Neural crest cell (in vitro differentiated cells): ENCODE measurements at regions not wholly inside any gene's neighbourhood (a gene's known extent, or its start where the extent isn't known, plus 50 kb on each side); places are given as distances from the start of the nearest gene placed in this dataset.

Experiments
- DNase-seq: peaks from one replicate; pipeline ENCODE4 v3.0.0; 2021; ENCODE audit warnings: low read depth, mixed read lengths, low spot score
- H3K27ac Mint-ChIP-seq: one replicate; pipeline ENCODE4 v1.8.0; 2021; ENCODE audit warnings: mild to moderate bottlenecking, mixed read lengths; ENCODE audit not compliant: unreplicated experiment
- H3K27me3 Mint-ChIP-seq: 2 replicates; pipeline ENCODE4 v1.8.0; 2021; ENCODE audit warnings: low read depth, mild to moderate bottlenecking, mixed read lengths
- H3K36me3 Mint-ChIP-seq: 2 replicates; pipeline ENCODE4 v1.8.0; 2021; ENCODE audit warnings: low read depth, mild to moderate bottlenecking, mixed read lengths
- H3K4me1 Mint-ChIP-seq: 2 replicates; pipeline ENCODE4 v1.8.0; 2021; ENCODE audit warnings: mixed read lengths
- H3K4me3 Mint-ChIP-seq: one replicate; pipeline ENCODE4 v1.8.0; 2021; ENCODE audit warnings: mild to moderate bottlenecking, mixed read lengths
- H3K9me3 Mint-ChIP-seq: 2 replicates; pipeline ENCODE4 v1.8.0; 2021; ENCODE audit warnings: mixed read lengths
- CTCF ChIP-seq: fragments of 200-600 bp; sonication (generic); conservative IDR thresholded peaks from 2 replicates; pipeline ENCODE4 v1.5.0; 2021; ENCODE audit warnings: antibody characterized with exemption, mild to moderate bottlenecking

DNA sequence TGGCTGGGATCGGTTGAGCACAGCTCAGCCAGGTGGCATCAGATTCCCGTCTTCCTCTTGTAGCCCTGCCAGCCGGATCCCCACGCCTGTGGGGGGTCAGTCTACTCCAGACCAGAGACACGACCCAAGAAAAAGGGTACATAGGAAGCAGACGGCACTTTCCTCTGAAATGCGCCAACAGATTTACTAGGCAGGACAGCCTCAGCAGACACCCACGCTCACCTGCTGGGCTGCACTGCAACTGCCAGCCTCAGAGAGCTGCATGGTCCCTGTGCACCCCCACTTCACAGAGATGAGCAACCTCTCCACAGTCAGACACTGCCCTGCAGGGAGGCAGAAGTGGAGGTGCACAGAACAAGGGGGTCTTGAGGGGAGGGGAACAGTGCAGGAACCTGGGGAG lies 75.7 kb upstream of the OTOS start:
- Mint-ChIP-seq H3K36me3 (no peaks in the 10 kb centered on the region), H3K4me1 (peaks cover 15% of the 10 kb centered on the region), H3K4me3 (no peak overlapping the region), H3K27ac (no peak overlapping the region), H3K27me3 (peaks cover 4% of the 10 kb centered on the region), H3K9me3 (no peaks in the 10 kb centered on the region)
- TF ChIP-seq CTCF: no peak
- DNase-seq: no peak

DNA sequence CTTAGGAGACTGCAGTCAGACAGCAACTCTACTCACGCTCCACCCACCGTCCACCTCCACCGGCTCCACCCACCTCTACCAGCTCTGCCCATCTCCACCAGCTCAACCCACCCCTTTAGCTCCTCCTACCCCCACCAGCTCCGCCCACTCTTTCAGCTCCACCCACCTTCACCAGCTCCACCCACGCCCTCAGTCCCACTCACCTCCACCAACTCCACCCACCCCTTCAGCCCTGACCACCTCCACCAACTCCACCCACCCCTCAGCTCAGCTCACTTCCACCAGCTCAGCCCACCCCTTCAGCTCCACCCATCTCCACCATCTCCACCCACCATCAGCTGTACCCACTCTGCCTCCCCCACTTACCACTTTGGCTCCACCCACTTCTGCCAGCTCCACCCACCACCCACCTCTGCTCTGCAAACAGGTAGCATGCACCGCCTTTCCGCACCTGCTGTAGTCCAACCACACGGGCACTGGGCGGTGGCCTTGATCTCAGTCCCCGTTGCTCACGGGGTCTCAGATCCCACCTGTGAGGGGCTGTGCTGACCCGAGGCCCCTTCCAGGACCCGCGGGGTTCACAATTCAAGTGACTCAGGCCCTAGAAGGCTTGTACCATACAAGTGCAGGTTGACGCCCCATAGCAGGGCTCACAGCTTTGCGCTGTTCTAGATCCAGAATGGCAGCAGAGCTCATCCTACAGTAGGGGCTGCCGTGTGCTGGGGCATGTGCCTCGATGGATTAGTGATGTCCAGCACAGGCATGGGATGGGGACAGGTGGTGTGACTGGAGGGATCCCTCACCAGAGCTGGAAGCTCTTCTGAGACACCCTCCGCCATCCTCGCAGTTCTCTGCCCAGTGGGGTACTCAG lies 77.2 kb upstream of the OTOS start:
- Mint-ChIP-seq H3K27me3 (peaks cover 4% of the 10 kb centered on the region), H3K9me3 (no peaks in the 10 kb centered on the region), H3K4me3 (no peak overlapping the region), H3K27ac (no peak overlapping the region), H3K4me1 (peaks cover 15% of the 10 kb centered on the region), H3K36me3 (no peaks in the 10 kb centered on the region)
- no peak for TF ChIP-seq CTCF
- DNase-seq: no peak

DNA sequence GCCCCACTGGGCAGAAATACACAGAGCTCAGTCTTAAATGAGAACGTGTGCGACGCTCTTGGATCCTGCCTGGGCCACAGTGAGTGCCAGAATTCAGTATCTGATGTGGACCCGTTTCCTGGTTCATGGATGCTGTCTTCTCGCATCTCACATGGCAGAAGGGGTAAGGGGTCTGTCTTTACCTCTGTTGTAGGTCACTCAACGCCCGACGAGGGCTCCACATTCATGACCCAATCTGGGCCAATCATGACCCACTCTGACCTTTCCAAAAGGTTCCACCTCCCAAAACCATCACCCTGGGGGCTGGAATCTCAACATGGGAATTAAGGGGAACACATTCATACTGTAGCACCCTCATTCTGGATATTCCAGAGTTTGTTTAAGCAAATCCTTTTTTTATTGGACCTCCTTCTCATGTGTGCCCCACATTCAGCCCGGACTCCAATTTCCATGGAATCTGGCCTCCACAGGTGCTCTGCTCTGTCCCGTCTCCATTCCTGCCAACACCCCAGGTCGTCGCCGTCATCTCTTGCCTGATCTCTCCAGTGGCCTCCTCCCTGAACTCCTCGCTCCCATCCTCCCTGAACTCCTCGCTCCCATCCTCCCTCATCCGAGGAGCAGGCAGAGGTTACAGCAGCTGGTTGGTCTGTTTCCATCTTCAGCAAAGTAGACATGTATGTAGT lies 78.9 kb upstream of the OTOS start:
- Mint-ChIP-seq H3K9me3 (peaks cover 4% of the 10 kb centered on the region), H3K4me1 (peaks cover 7% of the 10 kb centered on the region), H3K27me3 (peaks cover 4% of the 10 kb centered on the region), H3K27ac (no peak overlapping the region), H3K4me3 (no peak overlapping the region), H3K36me3 (no peaks in the 10 kb centered on the region)
- TF ChIP-seq CTCF: no peak
- DNase-seq: no peak

GRCh38 chr2:240220371-240220770 lies 79.9 kb upstream of the OTOS start:
- no peak overlapping the region for H3K4me3 Mint-ChIP-seq
- peaks cover 4% of the 10 kb centered on the region for H3K9me3 Mint-ChIP-seq
- peaks cover 4% of the 10 kb centered on the region for H3K27me3 Mint-ChIP-seq
- H3K27ac Mint-ChIP-seq: no peak overlapping the region
- H3K4me1 Mint-ChIP-seq: peaks cover 4% of the 10 kb centered on the region
- no peaks in the 10 kb centered on the region for H3K36me3 Mint-ChIP-seq
- DNase-seq: no peak
- no peak for TF ChIP-seq CTCF

DNA sequence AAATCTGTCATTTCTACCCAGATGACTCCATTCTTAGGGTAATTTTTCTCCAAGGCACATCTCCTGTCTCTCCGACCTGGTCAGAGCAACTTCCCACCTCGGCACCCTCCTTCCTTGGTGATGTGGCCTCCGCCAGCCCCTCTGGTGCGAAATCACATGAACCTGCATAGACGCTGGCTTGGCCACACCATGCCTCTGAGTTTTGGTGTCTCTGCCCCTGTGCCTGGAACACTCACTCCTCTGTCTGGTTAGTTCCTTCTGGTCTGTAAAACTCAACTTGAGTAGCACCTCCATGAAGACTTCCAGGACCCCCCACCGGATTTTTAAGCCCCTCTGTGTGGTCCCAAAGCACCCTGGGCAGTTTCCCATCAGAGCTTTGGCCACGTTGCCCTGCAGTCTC lies 83.2 kb upstream of the OTOS start:
- TF ChIP-seq CTCF: no peak
- H3K36me3 Mint-ChIP-seq: no peaks in the 10 kb centered on the region
- H3K9me3 Mint-ChIP-seq: peaks cover 9% of the 10 kb centered on the region
- DNase-seq: no peak
- peaks cover 4% of the 10 kb centered on the region for H3K4me1 Mint-ChIP-seq
- no peak overlapping the region for H3K4me3 Mint-ChIP-seq
- H3K27ac Mint-ChIP-seq: no peak overlapping the region
- peaks cover 1% of the 10 kb centered on the region for H3K27me3 Mint-ChIP-seq
